ENCODE measurements at regions not wholly inside any gene's neighbourhood (a gene's known extent, or its start where the extent isn't known, plus 50 kb on each side); places are given as distances from the start of the nearest gene placed in this dataset.

DNA sequence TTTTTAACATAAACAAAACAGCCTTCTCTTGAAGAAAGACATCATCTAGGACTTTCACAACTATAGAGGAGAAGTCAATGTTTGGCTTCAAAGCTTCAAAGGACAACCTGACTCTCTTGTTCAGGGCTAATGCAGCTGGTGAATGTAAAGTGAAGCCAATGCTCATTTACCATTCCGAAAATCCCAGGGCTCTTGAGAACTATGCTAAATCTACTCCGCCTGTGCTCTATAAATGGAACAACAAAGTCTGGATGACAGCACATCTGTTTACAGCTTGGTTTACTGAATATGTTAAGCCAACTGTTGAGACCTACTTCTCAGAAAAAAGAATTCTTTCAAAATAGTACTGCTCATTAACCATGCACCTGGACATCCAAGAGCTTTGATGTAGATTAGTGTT, 259.8 kb upstream of the NR5A2 start:
- Histone ChIP-seq H3K4me1 (ENCODE audit: control insufficient read depth, insufficient read depth, low read length) (no peaks in the 10 kb centered on the region), H3K27me3 (ENCODE audit: control insufficient read depth, insufficient read depth) (no peaks in the 10 kb centered on the region), H3K4me3 (ENCODE audit: low read length) (no peak overlapping the region), H3K27ac (ENCODE audit: low read length) (no peak overlapping the region), H3K9me3 (ENCODE audit: control insufficient read depth, low read length) (no peaks in the 10 kb centered on the region)
- WGBS = 91% methylated on average over 2 of the region's 2 CpGs
- intact Hi-C loops (cut with DNase I) = no loop called here
- ATAC-seq (no peak), DNase-seq (no peak)

DNA sequence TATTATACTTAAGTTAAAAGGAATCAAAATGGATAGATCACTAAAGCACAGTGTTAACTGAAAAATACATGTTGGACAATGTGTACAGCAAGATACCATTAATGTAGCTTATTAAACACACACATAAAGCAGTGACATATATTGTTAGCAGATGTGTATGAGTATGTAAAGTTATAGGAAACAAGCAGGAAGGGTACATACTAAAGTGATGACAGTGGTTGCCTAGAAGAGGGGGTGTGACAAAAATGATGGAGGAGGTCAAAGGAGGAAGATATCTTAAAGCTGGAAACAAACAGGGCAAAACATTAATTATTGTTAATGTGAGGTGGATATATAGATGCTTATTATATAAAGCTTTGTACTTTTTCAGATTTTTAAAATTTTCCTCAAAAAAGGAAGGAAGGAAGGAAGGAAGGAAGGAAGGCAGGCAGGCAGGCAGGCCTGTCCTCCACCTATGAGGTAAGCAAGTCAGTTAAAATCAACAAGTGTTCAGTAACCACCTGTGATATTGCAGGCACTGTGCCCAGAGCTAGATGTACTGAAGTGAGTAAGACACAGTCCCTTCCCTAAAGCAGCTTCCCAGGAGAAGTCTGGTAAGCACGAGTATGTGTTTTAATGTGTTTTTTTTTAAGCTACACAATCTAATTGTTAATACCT, 252.9 kb upstream of the NR5A2 start:
- intact Hi-C loops (cut with DNase I) = no loop called here
- Histone ChIP-seq H3K4me3 (ENCODE audit: low read length) (no peak overlapping the region), H3K27ac (ENCODE audit: low read length) (no peak overlapping the region), H3K9me3 (ENCODE audit: control insufficient read depth, low read length) (no peaks in the 10 kb centered on the region), H3K4me1 (ENCODE audit: control insufficient read depth, insufficient read depth, low read length) (no peaks in the 10 kb centered on the region), H3K27me3 (ENCODE audit: control insufficient read depth, insufficient read depth) (no peaks in the 10 kb centered on the region)
- DNase-seq = no peak
- WGBS = 51% methylated on average over 1 of the region's 1 CpG
- ATAC-seq = no peak

DNA sequence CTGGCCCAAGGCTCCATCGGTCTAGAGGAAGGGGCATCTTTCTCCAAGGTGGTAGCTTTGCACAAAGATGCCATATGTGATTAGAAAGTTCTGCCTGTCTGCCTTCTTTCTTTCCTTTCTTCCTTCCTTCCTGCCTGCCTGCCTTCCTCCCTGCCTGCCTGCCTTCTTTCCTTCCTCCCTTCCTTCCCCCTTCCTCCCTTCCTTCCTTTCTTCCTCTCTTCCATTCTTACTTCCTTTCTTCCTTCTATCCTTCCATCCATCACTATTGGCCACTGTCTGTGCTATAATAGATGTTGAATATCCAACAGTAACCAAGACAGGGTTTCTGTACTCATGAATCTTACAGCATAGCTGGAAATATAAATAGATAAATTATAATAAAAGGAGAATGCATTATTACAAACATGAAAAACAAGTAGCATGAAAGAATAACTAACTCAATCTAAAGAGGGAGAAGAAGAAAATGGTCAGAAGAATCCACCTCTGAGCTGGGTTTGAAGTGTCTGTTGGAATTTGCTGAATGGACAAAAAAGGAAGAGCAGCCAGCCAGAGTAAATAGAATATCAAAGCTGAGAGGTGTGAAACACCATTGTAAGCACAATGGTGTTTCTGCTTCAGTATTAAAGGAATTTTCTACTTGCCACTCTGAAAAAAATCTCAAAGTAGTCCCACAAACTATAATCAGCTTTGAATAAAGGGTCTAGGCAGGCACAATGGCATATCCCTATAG, 250.6 kb upstream of the NR5A2 start:
- intact Hi-C loops (cut with DNase I) = no loop called here
- no peak for ATAC-seq
- no peak for DNase-seq
- Histone ChIP-seq H3K4me1 (ENCODE audit: control insufficient read depth, insufficient read depth, low read length) (no peaks in the 10 kb centered on the region), H3K27ac (ENCODE audit: low read length) (no peak overlapping the region), H3K4me3 (ENCODE audit: low read length) (no peak overlapping the region), H3K27me3 (ENCODE audit: control insufficient read depth, insufficient read depth) (no peaks in the 10 kb centered on the region), H3K9me3 (ENCODE audit: control insufficient read depth, low read length) (no peaks in the 10 kb centered on the region)
- 94% methylated on average over 1 of the region's 1 CpG for WGBS

DNA sequence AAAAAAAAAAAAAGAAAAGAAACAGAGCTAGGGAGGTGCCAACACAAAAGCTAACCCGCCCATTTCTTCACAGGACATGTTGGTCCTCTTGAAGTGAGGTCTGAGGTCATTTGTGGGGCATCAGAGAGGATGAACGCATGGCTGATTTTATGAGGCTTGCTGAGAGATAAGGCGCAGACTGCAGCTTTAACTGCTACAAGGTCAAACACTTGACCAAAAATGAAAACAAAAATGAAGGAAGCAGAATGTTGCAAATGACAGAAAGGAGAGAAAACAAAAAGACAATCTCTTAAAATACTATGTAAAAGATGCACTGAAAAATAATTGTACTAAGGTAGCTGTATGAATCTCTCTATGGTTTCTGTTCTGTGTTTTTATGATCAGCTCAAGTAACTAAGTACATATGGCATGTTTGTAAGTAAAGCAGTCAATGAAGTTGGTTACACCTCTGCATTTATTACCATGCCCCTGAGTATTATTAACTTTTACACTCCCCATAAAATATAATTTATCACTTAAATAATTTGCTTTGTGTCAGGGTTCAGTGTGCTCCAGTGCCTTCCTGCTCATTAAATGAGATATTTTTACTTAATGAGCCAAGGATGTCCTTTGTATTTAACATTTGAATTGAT, 249.1 kb upstream of the NR5A2 start:
- Histone ChIP-seq H3K27ac (ENCODE audit: low read length) (no peak overlapping the region), H3K27me3 (ENCODE audit: control insufficient read depth, insufficient read depth) (no peaks in the 10 kb centered on the region), H3K4me3 (ENCODE audit: low read length) (no peak overlapping the region), H3K9me3 (ENCODE audit: control insufficient read depth, low read length) (no peaks in the 10 kb centered on the region), H3K4me1 (ENCODE audit: control insufficient read depth, insufficient read depth, low read length) (no peaks in the 10 kb centered on the region)
- intact Hi-C loops (cut with DNase I) = no loop called here
- ATAC-seq (no peak), DNase-seq (no peak)
- 53% methylated on average over 3 of the region's 3 CpGs for WGBS

DNA sequence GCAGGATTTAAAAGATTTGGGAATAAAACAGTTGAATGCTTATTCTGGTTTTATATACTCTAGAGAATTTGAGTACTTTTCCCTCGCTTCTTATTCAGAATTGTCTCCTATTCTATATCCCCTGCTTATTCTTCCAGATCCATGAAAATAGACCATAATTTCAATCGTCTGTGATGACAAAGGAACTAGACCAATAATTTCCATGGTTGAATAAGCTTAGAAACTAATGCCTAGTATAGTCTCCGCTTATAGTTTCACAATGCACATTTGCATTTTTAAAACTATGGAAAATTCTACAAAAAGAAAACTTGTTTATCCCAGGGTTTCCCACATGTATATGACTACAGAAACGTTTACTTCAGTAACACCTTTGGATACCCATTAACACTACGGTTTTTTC, 247.4 kb upstream of the NR5A2 start:
- Histone ChIP-seq H3K9me3 (ENCODE audit: control insufficient read depth, low read length) (no peaks in the 10 kb centered on the region), H3K27ac (ENCODE audit: low read length) (no peak overlapping the region), H3K4me3 (ENCODE audit: low read length) (no peak overlapping the region), H3K27me3 (ENCODE audit: control insufficient read depth, insufficient read depth) (no peaks in the 10 kb centered on the region), H3K4me1 (ENCODE audit: control insufficient read depth, insufficient read depth, low read length) (no peaks in the 10 kb centered on the region)
- ATAC-seq = no peak
- intact Hi-C loops (cut with DNase I) = no loop called here
- DNase-seq = no peak
- WGBS = 84% methylated on average over 5 of the region's 5 CpGs

DNA sequence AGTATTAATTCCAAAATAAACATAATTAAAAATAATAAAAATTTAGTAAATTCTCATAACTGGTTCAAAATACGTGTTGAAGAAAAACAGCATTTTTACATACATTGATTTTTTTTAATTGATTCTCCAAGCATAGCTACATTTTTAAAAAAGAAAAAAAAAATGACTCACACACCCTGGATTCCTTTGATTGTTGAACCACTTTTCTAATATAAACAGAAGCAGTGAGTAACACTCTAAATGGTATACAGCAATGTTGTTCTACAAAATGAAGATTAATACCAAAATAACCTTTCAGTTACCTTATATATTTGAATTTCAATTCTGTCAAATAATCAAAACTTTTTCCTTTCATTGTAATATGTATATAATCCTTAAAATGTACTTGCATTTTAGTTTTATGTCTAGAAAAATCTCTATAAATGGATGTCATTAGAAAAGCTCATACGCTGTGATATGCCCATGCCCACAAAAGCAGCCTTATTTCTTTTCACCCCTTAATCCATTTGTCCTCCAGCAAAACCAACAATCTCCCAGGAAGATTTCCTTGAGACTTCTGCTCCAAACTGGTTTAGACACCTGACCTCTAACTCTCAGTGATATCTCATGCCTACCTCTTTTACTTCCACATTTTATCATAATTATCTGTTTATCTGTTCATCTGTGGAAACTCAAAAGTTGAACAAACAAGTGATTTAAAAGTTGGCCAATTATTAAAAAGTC, 246.4 kb upstream of the NR5A2 start:
- H3K27me3 ChIP-seq (ENCODE audit: control insufficient read depth, insufficient read depth) = no peaks in the 10 kb centered on the region
- H3K4me3 ChIP-seq (ENCODE audit: low read length) = no peak overlapping the region
- H3K27ac ChIP-seq (ENCODE audit: low read length) = no peak overlapping the region
- no peak for ATAC-seq
- DNase-seq = no peak
- intact Hi-C loops (cut with DNase I) = no loop called here
- H3K4me1 ChIP-seq (ENCODE audit: control insufficient read depth, insufficient read depth, low read length) = no peaks in the 10 kb centered on the region
- WGBS = 97% methylated on average over 2 of the region's 2 CpGs
- no peaks in the 10 kb centered on the region for H3K9me3 ChIP-seq (ENCODE audit: control insufficient read depth, low read length)

DNA sequence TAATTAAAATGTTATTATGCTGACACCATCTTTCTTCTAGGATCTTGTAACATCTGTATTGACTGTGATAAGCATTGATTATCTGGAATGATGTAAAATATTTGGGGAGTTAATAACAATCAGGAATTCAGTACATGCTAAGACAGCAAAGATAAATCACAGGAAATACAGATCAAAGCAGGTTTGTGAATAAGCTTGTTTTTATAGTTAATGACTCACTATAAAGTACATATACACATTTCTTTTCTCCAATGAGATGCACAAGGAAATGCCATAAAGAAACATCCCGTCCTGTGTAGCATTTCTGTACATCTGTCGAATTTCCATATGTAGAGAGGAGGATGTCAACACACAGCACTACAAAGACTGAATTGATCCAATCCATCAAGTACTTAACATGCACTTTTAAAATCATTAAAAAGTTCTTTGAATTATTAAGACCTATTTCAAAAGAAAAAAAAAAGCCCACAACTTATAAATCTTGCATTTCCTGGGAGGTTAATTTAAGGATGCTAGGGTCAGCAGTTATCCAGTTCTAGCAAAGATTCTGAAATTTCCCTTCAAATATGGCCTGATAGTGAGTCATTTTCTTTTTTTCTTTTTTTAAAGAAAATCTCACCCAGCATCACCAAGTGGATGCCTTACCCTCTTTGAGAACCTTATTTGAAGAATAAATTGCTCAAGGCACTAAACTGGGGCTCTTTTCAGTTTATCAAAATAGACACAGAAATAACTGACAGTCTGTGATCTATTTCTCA, 243.2 kb upstream of the NR5A2 start:
- intact Hi-C loops (cut with DNase I) = no loop called here
- no peaks in the 10 kb centered on the region for H3K9me3 ChIP-seq (ENCODE audit: control insufficient read depth, low read length)
- ATAC-seq = no peak
- WGBS = 55% methylated on average over 2 of the region's 2 CpGs
- no peaks in the 10 kb centered on the region for H3K27me3 ChIP-seq (ENCODE audit: control insufficient read depth, insufficient read depth)
- no peak overlapping the region for H3K27ac ChIP-seq (ENCODE audit: low read length)
- H3K4me1 ChIP-seq (ENCODE audit: control insufficient read depth, insufficient read depth, low read length) = no peaks in the 10 kb centered on the region
- no peak for DNase-seq
- H3K4me3 ChIP-seq (ENCODE audit: low read length) = no peak overlapping the region

DNA sequence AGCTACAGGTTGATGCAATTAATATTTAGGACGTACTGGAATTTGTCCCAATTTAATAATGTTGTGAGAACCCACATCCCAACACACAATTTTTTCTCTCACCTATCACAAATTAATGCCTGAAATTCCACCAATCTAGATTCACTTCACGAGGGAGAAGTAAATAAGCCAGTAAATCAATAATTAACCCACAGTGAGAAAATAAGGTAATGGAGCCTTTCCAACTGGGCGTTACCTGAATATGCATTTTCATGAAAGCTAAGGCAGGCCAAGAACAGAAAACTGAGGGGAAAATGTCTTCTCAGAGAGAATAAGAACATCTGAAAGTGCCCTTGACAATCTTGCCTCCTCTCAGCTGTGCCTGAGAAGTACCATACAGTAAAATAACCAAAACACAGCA, 240.8 kb upstream of the NR5A2 start:
- WGBS = 85% methylated on average over 3 of the region's 3 CpGs
- intact Hi-C loops (cut with DNase I) = no loop called here
- no peaks in the 10 kb centered on the region for H3K4me1 ChIP-seq (ENCODE audit: control insufficient read depth, insufficient read depth, low read length)
- ATAC-seq (no peak), DNase-seq (no peak)
- H3K27ac ChIP-seq (ENCODE audit: low read length) = no peak overlapping the region
- no peak overlapping the region for H3K4me3 ChIP-seq (ENCODE audit: low read length)
- no peaks in the 10 kb centered on the region for H3K27me3 ChIP-seq (ENCODE audit: control insufficient read depth, insufficient read depth)
- no peaks in the 10 kb centered on the region for H3K9me3 ChIP-seq (ENCODE audit: control insufficient read depth, low read length)

DNA sequence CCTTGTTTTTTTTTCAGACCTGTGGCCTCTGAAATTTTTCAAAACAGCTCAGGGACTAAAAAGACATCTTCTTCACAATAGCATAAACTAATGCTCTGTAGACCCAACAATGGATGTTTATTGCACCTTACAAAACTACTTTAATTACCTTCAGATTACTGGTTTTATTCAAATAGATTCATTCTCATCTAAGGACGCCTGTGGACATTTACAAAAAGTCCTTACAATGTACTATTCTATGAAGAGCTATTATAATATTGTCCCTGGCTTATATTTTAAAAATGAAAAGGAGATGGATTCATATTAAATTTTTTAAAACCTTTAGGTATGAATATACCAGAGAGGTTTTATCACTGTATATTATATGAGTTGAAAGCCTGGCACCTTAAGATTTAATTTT, 238.4 kb upstream of the NR5A2 start:
- ATAC-seq (no peak), DNase-seq (no peak)
- Histone ChIP-seq H3K4me3 (ENCODE audit: low read length) (no peak overlapping the region), H3K27ac (ENCODE audit: low read length) (no peak overlapping the region), H3K9me3 (ENCODE audit: control insufficient read depth, low read length) (no peaks in the 10 kb centered on the region), H3K27me3 (ENCODE audit: control insufficient read depth, insufficient read depth) (no peaks in the 10 kb centered on the region), H3K4me1 (ENCODE audit: control insufficient read depth, insufficient read depth, low read length) (no peaks in the 10 kb centered on the region)
- 84% methylated on average over 1 of the region's 1 CpG for WGBS
- intact Hi-C loops (cut with DNase I) = no loop called here

DNA sequence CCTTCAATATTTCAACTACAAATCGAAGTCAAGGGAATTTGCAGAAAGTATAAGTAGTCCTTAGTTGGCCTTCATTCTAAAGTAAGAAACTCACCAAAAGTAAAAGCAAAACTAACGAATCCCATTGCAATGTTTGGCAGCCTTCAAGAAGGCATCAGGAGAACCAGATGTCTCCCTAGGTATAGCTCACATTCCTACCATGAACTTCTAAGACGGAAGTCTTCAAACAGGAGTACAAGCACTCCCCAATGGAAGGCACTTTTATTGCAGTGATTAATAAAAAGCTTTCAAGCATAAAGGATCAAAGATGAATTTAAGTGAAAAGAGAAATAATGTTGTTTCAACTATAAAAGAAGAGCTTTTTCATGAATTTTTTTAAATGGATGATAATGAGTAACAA, 236.0 kb upstream of the NR5A2 start:
- Histone ChIP-seq H3K4me3 (ENCODE audit: low read length) (no peak overlapping the region), H3K27me3 (ENCODE audit: control insufficient read depth, insufficient read depth) (no peaks in the 10 kb centered on the region), H3K27ac (ENCODE audit: low read length) (no peak overlapping the region), H3K9me3 (ENCODE audit: control insufficient read depth, low read length) (no peaks in the 10 kb centered on the region), H3K4me1 (ENCODE audit: control insufficient read depth, insufficient read depth, low read length) (no peaks in the 10 kb centered on the region)
- DNase-seq (no peak), ATAC-seq (no peak)
- WGBS = 84% methylated on average over 3 of the region's 3 CpGs
- intact Hi-C loops (cut with DNase I) = no loop called here

Data from right cardiac atrium (tissue), 5 donors.